ENCODE measurements at regions not wholly inside any gene's neighbourhood (a gene's known extent, or its start where the extent isn't known, plus 50 kb on each side); places are given as distances from the start of the nearest gene placed in this dataset.

DNA sequence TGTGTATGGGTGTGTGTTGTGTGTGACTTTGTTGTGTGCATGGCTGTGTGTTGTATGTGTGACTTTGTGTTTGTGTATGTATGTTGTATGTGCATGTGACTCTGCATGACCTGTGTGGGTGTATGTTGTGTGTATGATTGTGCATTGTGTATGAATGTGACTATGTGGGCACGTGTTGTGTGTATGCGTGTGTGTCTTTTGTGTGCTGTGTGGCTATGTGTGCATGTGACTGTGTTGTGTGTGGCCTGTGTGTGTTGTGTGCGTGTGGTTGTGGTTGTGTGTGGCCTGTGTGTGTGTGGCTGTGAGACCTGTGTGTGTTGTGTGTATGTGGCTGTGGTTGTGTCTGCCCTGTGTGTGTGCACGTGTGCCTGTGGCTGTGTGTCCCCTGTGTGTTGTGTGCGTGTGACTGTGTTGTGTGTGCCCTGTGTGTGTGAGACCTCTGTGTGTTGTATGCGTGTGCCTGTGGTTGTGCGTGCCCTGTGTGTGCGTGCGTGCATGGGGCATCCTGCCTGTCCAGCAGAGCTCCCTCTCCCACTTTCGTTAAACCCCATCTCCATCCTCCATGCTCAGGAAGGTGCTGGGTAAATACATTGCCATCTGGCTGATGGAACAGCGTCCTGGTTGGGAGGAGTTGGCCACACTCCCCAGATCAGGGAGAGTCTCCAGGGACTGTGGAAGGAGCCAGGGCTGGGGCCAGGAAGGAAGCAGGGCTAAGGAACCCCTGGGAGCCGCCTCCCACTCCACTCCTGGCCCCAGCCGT lies 90.1 kb upstream of the GSE1 start:
- TF ChIP-seq CTCF (conservative IDR thresholded peaks at IDR 0.05) = no peak
- Histone ChIP-seq H3K27me3 (ENCODE audit: insufficient read depth, low read length) (no peaks in the 10 kb centered on the region), H2BK20ac (ENCODE audit: low read depth, low read length, poor library complexity, severe bottlenecking) (no peak overlapping the region), H3K79me1 (ENCODE audit: insufficient read depth, low read depth, low read length, poor library complexity, severe bottlenecking) (no peaks in the 10 kb centered on the region), H3K4ac (ENCODE audit: low read depth, low read length) (no peak overlapping the region), H4K8ac (replicated peaks; ENCODE audit: insufficient read length, low read depth, low read length) (no peak overlapping the region), H4K5ac (ENCODE audit: insufficient read length, low read depth, low read length) (no peak overlapping the region), H3K79me2 (ENCODE audit: insufficient read depth, low read length) (no peaks in the 10 kb centered on the region), H2BK120ac (ENCODE audit: low read depth, low read length, poor library complexity, severe bottlenecking) (no peak overlapping the region), H3K23me2 (ENCODE audit: insufficient read length, low read depth, low read length, poor library complexity, severe bottlenecking) (no peaks in the 10 kb centered on the region), H2BK5ac (ENCODE audit: insufficient read length, low read length) (no peak overlapping the region), H3K4me1 (ENCODE audit: insufficient read depth, low read length) (no peaks in the 10 kb centered on the region; the same call in 1 of the 2 replicates), H3K4me2 (ENCODE audit: insufficient read depth, insufficient read length, low read length) (no peak overlapping the region), H3K14ac (ENCODE audit: insufficient read depth, low read length) (no peak overlapping the region), H2AFZ (ENCODE audit: low read length) (no peak overlapping the region), H3K56ac (ENCODE audit: insufficient read length, low read depth, low read length) (no peak overlapping the region), H4K91ac (ENCODE audit: insufficient read length, low read depth, low read length) (no peak overlapping the region), H3K9ac (ENCODE audit: extremely low read depth, insufficient read length, low read length) (no peak overlapping the region), H4K20me1 (ENCODE audit: control insufficient read depth, insufficient read depth, insufficient read length) (no peaks in the 10 kb centered on the region), H3K27ac (ENCODE audit: insufficient read length, low read depth, low read length) (no peak overlapping the region), H3K23ac (ENCODE audit: insufficient read length, low read depth, low read length) (no peak overlapping the region), H3K18ac (ENCODE audit: insufficient read length, low read depth, low read length) (peak overlapping the region; percentile 4), H3K9me3 (ENCODE audit: control insufficient read depth, low read depth, low read length) (no peaks in the 10 kb centered on the region), H2BK15ac (ENCODE audit: low read depth, low read length) (no peak overlapping the region), H2AK5ac (ENCODE audit: insufficient read length, low read length) (no peak overlapping the region), H2BK12ac (ENCODE audit: insufficient read length, low read depth, low read length) (no peak overlapping the region), H3T11ph (ENCODE audit: low read length) (no peak overlapping the region)
- Mint-ChIP-seq H3K4me3 (peak overlapping the region in 1 of 2 experiments; percentile 16; a peak in 2 of 5 replicates), H3K27me3 (ENCODE audit: low read depth) (no peaks in the 10 kb centered on the region; the same call in 1 of the 2 replicates), H3K27ac (peak overlapping the region; percentile 26 to 59 (median 56)), H3K36me3 (ENCODE audit: insufficient read depth in 1 of 3, low read depth in 3 of 3) (peaks cover 0 to 9% (median 8%) of the 10 kb centered on the region in 3 experiments; a peak in 4 of 7 replicates), H3K4me1 (peaks cover 33 to 35% of the 10 kb centered on the region in 2 experiments), H3K9me3 (peaks cover 0 to 6% of the 10 kb centered on the region in 2 experiments; a peak in 3 of 5 replicates)
- WGBS (ENCODE audit: extremely low coverage, insufficient read length, low lambda C conversion rate) = no CpG with 5 or more reads among the region's 13 CpGs
- no peak for DNase-seq

Measured in H9 (cell line).